ENCODE measurements at regions not wholly inside any gene's neighbourhood (a gene's known extent, or its start where the extent isn't known, plus 50 kb on each side); places are given as distances from the start of the nearest gene placed in this dataset.

DNA sequence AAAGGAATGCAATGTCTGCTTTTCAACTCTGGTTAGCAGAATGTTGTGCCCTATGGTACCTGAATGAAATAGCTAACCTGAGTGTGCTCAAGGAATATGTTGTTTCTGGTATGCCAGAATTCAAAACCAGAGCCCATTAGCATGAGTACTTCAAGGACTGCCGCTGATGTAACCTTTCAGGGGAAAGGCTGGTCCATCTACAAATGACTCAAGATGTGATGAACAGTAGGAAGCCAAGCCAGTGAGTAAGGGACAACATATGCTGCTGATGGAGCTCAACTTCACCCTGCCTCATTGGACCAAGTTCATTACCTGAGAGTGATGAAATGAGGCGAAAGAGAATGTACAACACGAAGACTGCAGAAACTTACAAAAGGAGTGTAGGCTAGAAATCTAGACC is 95.7 kb upstream of the BMP2 start:
- TF ChIP-seq, protein P1, sequence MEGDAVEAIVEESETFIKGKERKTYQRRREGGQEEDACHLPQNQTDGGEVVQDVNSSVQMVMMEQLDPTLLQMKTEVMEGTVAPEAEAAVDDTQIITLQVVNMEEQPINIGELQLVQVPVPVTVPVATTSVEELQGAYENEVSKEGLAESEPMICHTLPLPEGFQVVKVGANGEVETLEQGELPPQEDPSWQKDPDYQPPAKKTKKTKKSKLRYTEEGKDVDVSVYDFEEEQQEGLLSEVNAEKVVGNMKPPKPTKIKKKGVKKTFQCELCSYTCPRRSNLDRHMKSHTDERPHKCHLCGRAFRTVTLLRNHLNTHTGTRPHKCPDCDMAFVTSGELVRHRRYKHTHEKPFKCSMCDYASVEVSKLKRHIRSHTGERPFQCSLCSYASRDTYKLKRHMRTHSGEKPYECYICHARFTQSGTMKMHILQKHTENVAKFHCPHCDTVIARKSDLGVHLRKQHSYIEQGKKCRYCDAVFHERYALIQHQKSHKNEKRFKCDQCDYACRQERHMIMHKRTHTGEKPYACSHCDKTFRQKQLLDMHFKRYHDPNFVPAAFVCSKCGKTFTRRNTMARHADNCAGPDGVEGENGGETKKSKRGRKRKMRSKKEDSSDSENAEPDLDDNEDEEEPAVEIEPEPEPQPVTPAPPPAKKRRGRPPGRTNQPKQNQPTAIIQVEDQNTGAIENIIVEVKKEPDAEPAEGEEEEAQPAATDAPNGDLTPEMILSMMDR (IDR thresholded peaks at IDR 0.05; ENCODE audit: borderline replicate concordance, insufficient read depth, low read depth, low read length), result no peak
- H3K4me3 ChIP-seq (ENCODE audit: low read depth, low read length), result no peak overlapping the region

DNA sequence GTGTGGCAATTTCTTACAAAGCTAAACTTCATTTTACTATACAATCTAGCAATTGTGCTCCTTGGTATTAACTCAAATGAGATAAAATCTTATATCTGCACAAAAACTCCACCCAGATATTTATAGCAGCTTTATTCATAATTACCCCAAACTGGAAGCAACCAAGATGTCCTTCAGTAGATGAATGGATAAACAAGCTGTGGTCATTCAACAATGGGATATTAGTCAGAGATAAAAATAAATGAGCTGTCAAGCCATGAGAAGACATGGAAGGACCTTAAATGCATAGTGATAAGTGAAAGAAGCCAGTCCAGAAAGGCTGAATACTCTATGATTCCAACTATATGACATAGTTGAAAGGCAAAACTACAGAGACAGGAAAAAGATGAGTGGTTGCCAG is 98.9 kb upstream of the BMP2 start:
- TF ChIP-seq, protein P1 (IDR thresholded peaks at IDR 0.05; ENCODE audit: borderline replicate concordance, insufficient read depth, low read depth, low read length), result no peak
- no peak overlapping the region for H3K4me3 ChIP-seq (ENCODE audit: low read depth, low read length)

DNA sequence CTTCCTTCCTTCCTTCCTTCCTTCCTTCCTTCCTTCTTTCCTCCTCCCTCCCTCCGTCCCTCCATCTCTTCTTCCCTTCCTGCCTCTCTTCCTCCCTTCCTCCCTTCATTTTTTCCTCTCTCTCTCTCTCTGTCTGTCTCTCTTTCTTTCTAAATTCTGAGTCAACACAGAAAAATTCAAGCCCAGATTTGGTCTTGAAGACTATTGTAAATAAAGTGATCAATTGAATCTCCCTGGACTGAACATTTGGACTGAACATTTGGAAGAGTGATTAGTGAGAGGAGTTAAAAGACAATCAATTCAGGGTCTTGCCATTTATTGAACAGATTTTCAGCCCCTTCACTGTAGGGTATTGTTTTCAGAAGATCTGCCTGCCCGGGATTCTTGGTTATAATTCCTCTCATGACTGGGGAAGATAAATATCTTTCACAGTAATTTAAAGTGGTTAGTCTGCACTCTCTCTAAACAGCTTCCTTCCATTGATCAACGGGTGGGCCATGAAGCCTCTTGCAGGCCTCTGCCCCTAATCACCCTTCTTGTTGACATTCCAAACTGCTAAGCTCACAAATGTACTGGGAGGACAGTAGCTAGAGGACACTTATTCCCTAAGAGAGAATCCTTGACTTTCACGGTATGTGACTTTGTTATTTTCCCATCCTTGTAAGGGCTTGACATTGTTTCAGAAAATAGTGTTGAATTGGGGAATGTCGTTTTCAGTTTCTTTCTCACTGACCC is 101.7 kb upstream of the BMP2 start:
- TF ChIP-seq, protein P1 (IDR thresholded peaks at IDR 0.05; ENCODE audit: borderline replicate concordance, insufficient read depth, low read depth, low read length), result no peak
- no peak overlapping the region for H3K4me3 ChIP-seq (ENCODE audit: low read depth, low read length)

DNA sequence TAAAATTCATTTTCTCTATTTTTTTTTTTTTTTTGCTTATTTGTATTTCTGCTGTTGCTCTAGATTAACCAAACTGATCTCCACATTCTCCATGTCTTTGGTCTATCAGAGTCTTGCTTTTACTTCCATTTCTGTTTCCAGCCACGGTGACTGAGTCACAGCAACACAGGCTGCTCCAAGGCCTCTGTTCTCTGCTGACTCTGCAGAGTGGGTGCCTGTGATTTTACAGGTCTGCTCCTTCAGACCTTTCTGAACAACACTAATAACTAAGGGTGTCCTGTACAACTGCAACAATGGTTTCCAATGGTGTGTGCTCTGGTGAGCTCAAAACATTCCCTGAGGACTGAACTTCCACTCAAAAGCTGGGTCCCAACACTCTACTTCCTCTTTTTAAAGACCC is 102.3 kb upstream of the BMP2 start:
- no peak overlapping the region for H3K4me3 ChIP-seq (ENCODE audit: low read depth, low read length)
- TF ChIP-seq, protein P1 (IDR thresholded peaks at IDR 0.05; ENCODE audit: borderline replicate concordance, insufficient read depth, low read depth, low read length), result no peak

DNA sequence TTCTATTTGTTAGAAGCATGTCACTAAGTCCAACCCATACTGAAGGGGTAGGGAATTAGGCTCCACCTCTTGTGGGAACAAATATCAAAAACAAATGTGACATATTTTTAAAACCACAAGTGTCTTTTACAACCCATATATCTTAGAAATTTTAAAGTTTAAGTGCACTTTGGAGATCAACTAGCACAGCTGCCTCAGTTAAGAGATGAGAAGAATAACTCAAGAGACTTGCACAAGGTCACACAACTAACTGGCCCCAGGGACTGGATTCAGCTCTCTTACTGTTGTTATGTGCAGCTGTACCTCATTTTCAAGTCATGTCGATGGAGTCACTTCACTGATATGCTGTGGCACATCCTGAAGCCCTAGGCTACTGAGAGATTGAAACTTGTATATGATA is 102.9 kb upstream of the BMP2 start:
- no peak overlapping the region for H3K4me3 ChIP-seq (ENCODE audit: low read depth, low read length)
- TF ChIP-seq, protein P1 (IDR thresholded peaks at IDR 0.05; ENCODE audit: borderline replicate concordance, insufficient read depth, low read depth, low read length), result no peak

DNA sequence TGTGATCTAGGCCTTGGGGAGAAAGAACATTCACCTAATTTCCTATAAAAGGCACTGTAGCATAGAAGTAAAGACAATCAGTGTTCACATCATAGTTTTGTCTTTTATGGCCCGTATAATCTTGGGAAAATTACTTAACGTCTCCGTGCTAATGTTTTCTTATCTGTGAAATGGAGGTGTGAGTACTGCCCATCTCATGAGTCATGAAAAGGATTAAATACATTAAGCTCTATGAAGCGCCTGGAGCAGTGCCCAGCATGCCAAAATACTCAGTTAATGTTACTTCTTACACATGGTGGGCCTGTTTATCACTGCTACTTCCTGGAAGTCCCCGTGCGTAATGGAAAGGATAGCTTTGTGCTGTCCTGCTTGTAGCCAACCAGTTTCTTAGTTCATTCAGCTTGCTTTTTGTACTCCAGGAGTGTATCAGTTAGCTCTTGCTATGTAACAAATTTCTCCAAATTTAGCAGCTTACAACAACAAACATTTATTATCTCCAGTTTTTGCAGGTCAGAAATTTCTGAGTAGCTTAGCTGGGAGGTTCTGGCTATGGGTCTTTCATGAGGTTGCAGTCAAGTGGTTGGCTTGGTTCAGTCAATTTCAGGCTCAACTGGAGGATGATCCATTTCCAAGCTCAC is 103.6 kb upstream of the BMP2 start:
- H3K4me3 ChIP-seq (ENCODE audit: low read depth, low read length), result no peak overlapping the region
- TF ChIP-seq, protein P1 (IDR thresholded peaks at IDR 0.05; ENCODE audit: borderline replicate concordance, insufficient read depth, low read depth, low read length), result no peak

DNA sequence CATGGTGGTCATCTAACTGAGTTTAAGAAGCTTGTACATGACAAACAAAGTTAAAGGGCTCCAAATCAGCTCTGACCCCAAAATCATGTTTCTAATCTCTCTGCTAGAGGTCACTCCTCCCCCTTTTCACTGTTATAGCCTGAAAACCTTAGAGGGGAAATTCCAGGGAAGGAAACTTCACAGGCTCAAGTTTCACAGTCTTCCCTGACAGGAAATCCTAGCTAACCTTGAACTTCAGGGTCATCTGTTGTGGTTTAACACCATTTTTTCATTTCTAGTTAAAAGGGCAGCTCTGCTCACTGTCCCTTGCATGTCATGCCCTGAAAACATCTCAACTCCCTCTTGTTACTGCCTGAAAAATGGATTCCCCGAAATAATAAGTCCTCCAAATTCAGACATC is 104.4 kb upstream of the BMP2 start:
- TF ChIP-seq, protein P1 (IDR thresholded peaks at IDR 0.05; ENCODE audit: borderline replicate concordance, insufficient read depth, low read depth, low read length), result no peak
- H3K4me3 ChIP-seq (ENCODE audit: low read depth, low read length), result no peak overlapping the region

Measured in GM12875 (cell line).